Smooth muscle cell (in vitro differentiated cells): ENCODE measurements at regions not wholly inside any gene's neighbourhood (a gene's known extent, or its start where the extent isn't known, plus 50 kb on each side); places are given as distances from the start of the nearest gene placed in this dataset.
"Not testable (repeated sequence)": the region's sequence is repeated elsewhere in the genome, so short reads cannot be mapped to it uniquely, and the experiment has no call there.

ENCODE experiments used
- DNase-seq: peaks from one replicate; lab custom pipeline; 2025; ENCODE audit not compliant: unreplicated experiment; lab: John Stamatoyannopoulos, UW
- H2AFZ ChIP-seq: fragments of 200-600 bp; sonication (generic); 2 replicates; pipeline ENCODE4 v1.6.0; 2016; ENCODE audit warnings: antibody characterized with exemption, low read depth, mild to moderate bottlenecking
- H3F3A ChIP-seq: fragments of 200-600 bp; sonication (generic); 2 replicates; pipeline ENCODE4 v1.6.0; 2017; ENCODE audit warnings: antibody characterized with exemption, low read depth
- H3K27ac ChIP-seq: fragments of 200-600 bp; sonication (generic); 2 replicates; pipeline ENCODE4 v1.5.1; 2016; ENCODE audit warnings: low read depth, mild to moderate bottlenecking
- H3K27me3 ChIP-seq: fragments of 200-600 bp; sonication (generic); 2 replicates; pipeline ENCODE4 v1.6.1; 2016; ENCODE audit warnings: low read depth, mild to moderate bottlenecking
- H3K36me3 ChIP-seq: fragments of 200-600 bp; sonication (generic); 2 replicates; pipeline ENCODE4 v1.5.1; 2016; ENCODE audit warnings: low read depth
- H3K4me1 ChIP-seq: fragments of 200-600 bp; sonication (generic); 2 replicates; pipeline ENCODE4 v1.5.1; 2016; ENCODE audit warnings: low read depth
- H3K4me2 ChIP-seq: fragments of 200-600 bp; sonication (generic); 2 replicates; pipeline ENCODE4 v1.6.0; 2016; ENCODE audit warnings: mild to moderate bottlenecking
- H3K4me3 ChIP-seq: fragments of 200-600 bp; sonication (generic); 2 replicates; pipeline ENCODE4 v1.5.1; 2016; ENCODE audit warnings: mild to moderate bottlenecking
- H3K79me2 ChIP-seq: fragments of 200-600 bp; sonication (generic); 2 replicates; pipeline ENCODE4 v1.6.0; 2016; ENCODE audit warnings: low read depth, mild to moderate bottlenecking
- H3K9ac ChIP-seq: fragments of 200-600 bp; sonication (generic); 2 replicates; pipeline ENCODE4 v1.6.0; 2016; ENCODE audit warnings: low read depth
- H3K9me3 ChIP-seq: fragments of 200-600 bp; sonication (generic); replicated peaks from 2 replicates; pipeline ENCODE4 v1.5.1; 2016; ENCODE audit warnings: low read depth
- H4K20me1 ChIP-seq: fragments of 200-600 bp; sonication (generic); 2 replicates; pipeline ENCODE4 v1.6.0; 2016; ENCODE audit warnings: low read depth
- WGBS: methylation state at CpG from one replicate; pipeline ENCODE4 v1.1.7; 2016; ENCODE audit warnings: low lambda C conversion rate; 5-methylcytosine and 5-hydroxymethylcytosine counted together
- TF ChIP-seq, protein P1 (sequence below): fragments of 200-600 bp; sonication (generic); IDR thresholded peaks from 2 replicates; pipeline ENCODE4 v1.5.1; 2017; ENCODE audit warnings: borderline replicate concordance, mild to moderate bottlenecking, antibody characterized with exemption; ENCODE audit not compliant: insufficient read depth, poor library complexity, severe bottlenecking

- H3K4me2 ChIP-seq: no peak overlapping the region
- no peaks in the 10 kb centered on the region for H3K36me3 ChIP-seq
- H3K9ac ChIP-seq: no peak overlapping the region
- H3K4me1 ChIP-seq: no peaks in the 10 kb centered on the region
- whole genome bisulfite sequencing: 95% methylated on average over 1 of the region's 1 CpG
- no peak overlapping the region for H2AFZ ChIP-seq
- H3K4me3 ChIP-seq: no peak overlapping the region
- H3K9me3 ChIP-seq: no peaks in the 10 kb centered on the region
- TF ChIP-seq, protein P1, sequence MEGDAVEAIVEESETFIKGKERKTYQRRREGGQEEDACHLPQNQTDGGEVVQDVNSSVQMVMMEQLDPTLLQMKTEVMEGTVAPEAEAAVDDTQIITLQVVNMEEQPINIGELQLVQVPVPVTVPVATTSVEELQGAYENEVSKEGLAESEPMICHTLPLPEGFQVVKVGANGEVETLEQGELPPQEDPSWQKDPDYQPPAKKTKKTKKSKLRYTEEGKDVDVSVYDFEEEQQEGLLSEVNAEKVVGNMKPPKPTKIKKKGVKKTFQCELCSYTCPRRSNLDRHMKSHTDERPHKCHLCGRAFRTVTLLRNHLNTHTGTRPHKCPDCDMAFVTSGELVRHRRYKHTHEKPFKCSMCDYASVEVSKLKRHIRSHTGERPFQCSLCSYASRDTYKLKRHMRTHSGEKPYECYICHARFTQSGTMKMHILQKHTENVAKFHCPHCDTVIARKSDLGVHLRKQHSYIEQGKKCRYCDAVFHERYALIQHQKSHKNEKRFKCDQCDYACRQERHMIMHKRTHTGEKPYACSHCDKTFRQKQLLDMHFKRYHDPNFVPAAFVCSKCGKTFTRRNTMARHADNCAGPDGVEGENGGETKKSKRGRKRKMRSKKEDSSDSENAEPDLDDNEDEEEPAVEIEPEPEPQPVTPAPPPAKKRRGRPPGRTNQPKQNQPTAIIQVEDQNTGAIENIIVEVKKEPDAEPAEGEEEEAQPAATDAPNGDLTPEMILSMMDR: no peak
- H3F3A ChIP-seq: no peaks in the 10 kb centered on the region
- H3K27me3 ChIP-seq: no peaks in the 10 kb centered on the region
- no peaks in the 10 kb centered on the region for H4K20me1 ChIP-seq
- no peak for DNase-seq
- no peak overlapping the region for H3K27ac ChIP-seq
- H3K79me2 ChIP-seq: no peaks in the 10 kb centered on the region
Observed at GRCh38 chr6:94902974-94903628, 674.2 kb upstream of the MANEA start.

DNA sequence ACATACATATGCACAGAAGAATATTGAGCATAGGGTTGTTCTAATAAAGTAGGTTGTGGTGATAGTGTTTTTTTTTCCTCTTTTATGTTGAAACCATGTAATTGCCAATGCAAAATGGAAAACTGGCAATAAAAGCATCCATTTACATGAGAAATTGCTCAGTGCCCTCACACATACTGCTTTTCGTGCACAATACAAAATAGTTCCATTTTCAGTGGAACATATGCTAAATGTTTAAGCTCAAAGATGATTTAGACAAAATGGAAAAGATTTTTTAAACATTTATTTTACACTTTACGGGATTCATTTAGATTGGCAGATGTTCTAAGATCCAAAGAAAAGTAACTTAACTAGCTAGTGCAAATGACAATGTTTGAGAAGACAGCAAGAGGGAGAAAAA lies 678.1 kb upstream of the MANEA start:
- TF ChIP-seq, protein P1: no peak
- no peaks in the 10 kb centered on the region for H3K4me1 ChIP-seq
- no peak overlapping the region for H3K4me2 ChIP-seq
- 82% methylated on average over 2 of the region's 2 CpGs for WGBS
- no peaks in the 10 kb centered on the region for H4K20me1 ChIP-seq
- no peaks in the 10 kb centered on the region for H3K27me3 ChIP-seq
- H3K36me3 ChIP-seq: no peaks in the 10 kb centered on the region
- no peaks in the 10 kb centered on the region for H3F3A ChIP-seq
- no peaks in the 10 kb centered on the region for H3K79me2 ChIP-seq
- no peak overlapping the region for H2AFZ ChIP-seq
- no peak for DNase-seq
- H3K9ac ChIP-seq: no peak overlapping the region
- H3K9me3 ChIP-seq: no peaks in the 10 kb centered on the region
- no peak overlapping the region for H3K4me3 ChIP-seq
- H3K27ac ChIP-seq: no peak overlapping the region

- H3K36me3 ChIP-seq: no peaks in the 10 kb centered on the region
- 69% methylated on average over 3 of the region's 3 CpGs for WGBS
- no peak for DNase-seq
- H3K9ac ChIP-seq: no peak overlapping the region
- H3K27me3 ChIP-seq: no peaks in the 10 kb centered on the region
- TF ChIP-seq, protein P1: no peak
- H3F3A ChIP-seq: no peaks in the 10 kb centered on the region
- H4K20me1 ChIP-seq: no peaks in the 10 kb centered on the region
- H3K4me2 ChIP-seq: no peak overlapping the region
- no peaks in the 10 kb centered on the region for H3K9me3 ChIP-seq
- H3K27ac ChIP-seq: no peak overlapping the region
- H2AFZ ChIP-seq: no peak overlapping the region
- no peaks in the 10 kb centered on the region for H3K4me1 ChIP-seq
- H3K4me3 ChIP-seq: no peak overlapping the region
- no peaks in the 10 kb centered on the region for H3K79me2 ChIP-seq
Observed at GRCh38 chr6:94894300-94894699, 683.0 kb upstream of the MANEA start.

DNA sequence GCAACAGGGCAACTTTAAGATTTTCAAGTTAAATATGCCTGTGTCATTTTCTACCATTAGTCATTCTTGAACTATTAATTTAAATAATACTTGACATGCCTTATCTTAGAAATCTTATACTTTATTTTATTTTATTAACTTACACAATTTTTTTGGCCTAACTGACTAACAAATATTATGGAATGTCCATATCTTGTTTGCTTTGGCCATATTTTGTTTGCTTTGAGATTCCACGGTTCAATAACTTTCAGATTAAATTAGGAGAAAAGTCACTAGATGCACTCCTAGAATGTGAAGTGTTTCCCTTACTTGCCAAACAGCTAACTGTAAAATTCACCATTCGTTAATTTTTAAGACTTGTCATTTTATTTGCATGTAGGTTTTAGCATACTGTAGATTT lies 684.0 kb upstream of the MANEA start:
- no peaks in the 10 kb centered on the region for H3K36me3 ChIP-seq
- DNase-seq: no peak
- H3K27me3 ChIP-seq: no peaks in the 10 kb centered on the region
- no peaks in the 10 kb centered on the region for H3K9me3 ChIP-seq
- H3K9ac ChIP-seq: no peak overlapping the region
- H2AFZ ChIP-seq: no peak overlapping the region
- no peaks in the 10 kb centered on the region for H4K20me1 ChIP-seq
- TF ChIP-seq, protein P1: no peak
- H3F3A ChIP-seq: no peaks in the 10 kb centered on the region
- no peak overlapping the region for H3K4me3 ChIP-seq
- no peak overlapping the region for H3K27ac ChIP-seq
- H3K4me2 ChIP-seq: no peak overlapping the region
- WGBS: 90% methylated on average over 2 of the region's 2 CpGs
- no peaks in the 10 kb centered on the region for H3K79me2 ChIP-seq
- H3K4me1 ChIP-seq: no peaks in the 10 kb centered on the region

GRCh38 chr6:94873819-94874218 lies 703.5 kb upstream of the MANEA start:
- not testable (repeated sequence) for H3F3A ChIP-seq, H3K4me2 ChIP-seq, H3K36me3 ChIP-seq, DNase-seq, H3K27ac ChIP-seq, H3K79me2 ChIP-seq, H4K20me1 ChIP-seq, H3K4me3 ChIP-seq, H2AFZ ChIP-seq, H3K27me3 ChIP-seq, H3K4me1 ChIP-seq, H3K9me3 ChIP-seq, H3K9ac ChIP-seq
- WGBS: 60% methylated on average over 5 of the region's 5 CpGs
